HG03175 (cell line): ENCODE measurements at regions not wholly inside any gene's neighbourhood (a gene's known extent, or its start where the extent isn't known, plus 50 kb on each side); places are given as distances from the start of the nearest gene placed in this dataset.
"Not testable (repeated sequence)": the region's sequence is repeated elsewhere in the genome, so short reads cannot be mapped to it uniquely, and the experiment has no call there.

Experiments
- ATAC-seq: cut with Tn5 transposase; IDR thresholded peaks from one replicate; pipeline ENCODE4 v1.9.1; 2021; ENCODE audit warnings: mild to moderate bottlenecking, moderate library complexity; ENCODE audit not compliant: unreplicated experiment

- ATAC-seq, result no peak
These were observed 443.1 kb upstream of the FMR1 start for GRCh38 chrX:147468600-147468999.

GRCh38 chrX:147476008-147476407 lies 435.7 kb upstream of the FMR1 start:
- ATAC-seq, result no peak

GRCh38 chrX:147478899-147479298 lies 432.8 kb upstream of the FMR1 start:
- no peak for ATAC-seq

GRCh38 chrX:147485207-147485606 lies 426.5 kb upstream of the FMR1 start:
- ATAC-seq, result no peak

GRCh38 chrX:147494365-147494764 lies 417.4 kb upstream of the FMR1 start:
- no peak for ATAC-seq

GRCh38 chrX:147498796-147499195 lies 412.9 kb upstream of the FMR1 start:
- no peak for ATAC-seq

GRCh38 chrX:147522981-147523380 lies 388.7 kb upstream of the FMR1 start:
- no peak for ATAC-seq

- no peak for ATAC-seq
These were observed 378.3 kb upstream of the FMR1 start for GRCh38 chrX:147533426-147533825.

GRCh38 chrX:147537172-147537571 lies 374.5 kb upstream of the FMR1 start:
- ATAC-seq, result no peak

GRCh38 chrX:147548023-147548422 lies 363.7 kb upstream of the FMR1 start:
- ATAC-seq, result not testable (repeated sequence)

GRCh38 chrX:147550217-147550616 lies 361.5 kb upstream of the FMR1 start:
- no peak for ATAC-seq

- ATAC-seq, result no peak
These were observed 352.5 kb upstream of the FMR1 start for GRCh38 chrX:147559191-147559590.

- no peak for ATAC-seq
These were observed 346.5 kb upstream of the FMR1 start for GRCh38 chrX:147565237-147565636.

GRCh38 chrX:147570483-147570882 lies 341.2 kb upstream of the FMR1 start:
- no peak for ATAC-seq

- ATAC-seq, result no peak
These were observed 338.5 kb upstream of the FMR1 start for GRCh38 chrX:147573266-147573665.

GRCh38 chrX:147602176-147602696 lies 309.5 kb upstream of the FMR1 start:
- ATAC-seq, result no peak

- no peak for ATAC-seq
These were observed 285.1 kb upstream of the FMR1 start for GRCh38 chrX:147626605-147627004.

- no peak for ATAC-seq
These were observed 276.5 kb upstream of the FMR1 start for GRCh38 chrX:147635186-147635585.

GRCh38 chrX:147637190-147637589 lies 274.5 kb upstream of the FMR1 start:
- ATAC-seq, result no peak

- no peak for ATAC-seq
These were observed 264.6 kb upstream of the FMR1 start for GRCh38 chrX:147646949-147647723.

GRCh38 chrX:147675819-147676218 lies 235.9 kb upstream of the FMR1 start:
- no peak for ATAC-seq

GRCh38 chrX:147679356-147680005 lies 232.2 kb upstream of the FMR1 start:
- ATAC-seq, result no peak
